ENCODE measurements at regions not wholly inside any gene's neighbourhood (a gene's known extent, or its start where the extent isn't known, plus 50 kb on each side); places are given as distances from the start of the nearest gene placed in this dataset.

GRCh38 chr6:95328231-95328630 is 249.1 kb upstream of the MANEA start:
- no peak for DNase-seq (ENCODE audit: low spot score)
- Histone ChIP-seq H3K9me3 (no peaks in the 10 kb centered on the region), H3K27ac (no peak overlapping the region), H3K36me3 (no peaks in the 10 kb centered on the region), H3K4me3 (no peak overlapping the region), H3K4me1 (replicated peaks) (no peaks in the 10 kb centered on the region), H3K27me3 (replicated peaks; ENCODE audit: insufficient read depth) (no peaks in the 10 kb centered on the region)
- intact Hi-C loops (cut with DNase I), result no loop called here
- TF ChIP-seq POLR2A (IDR thresholded peaks at IDR 0.05) (no peak), POLR2AphosphoS5 (IDR thresholded peaks at IDR 0.05) (no peak), CTCF (IDR thresholded peaks at IDR 0.05) (no peak)
- 87% methylated on average over 2 of the region's 2 CpGs for WGBS

GRCh38 chr6:95352064-95352795 is 225.1 kb upstream of the MANEA start:
- 62% methylated on average over 3 of the region's 3 CpGs for WGBS
- H3K4me3 ChIP-seq, result no peak overlapping the region
- H3K36me3 ChIP-seq, result no peaks in the 10 kb centered on the region
- TF ChIP-seq POLR2A (IDR thresholded peaks at IDR 0.05), result no peak
- TF ChIP-seq POLR2AphosphoS5 (IDR thresholded peaks at IDR 0.05), result no peak
- peak in 2 of 4 experiments; percentile 11 to 20 for TF ChIP-seq CTCF (IDR thresholded peaks at IDR 0.05)
- intact Hi-C loops (cut with DNase I), result no loop called here
- H3K4me1 ChIP-seq (replicated peaks), result no peaks in the 10 kb centered on the region
- DNase-seq (ENCODE audit: low spot score), result no peak
- H3K9me3 ChIP-seq, result no peaks in the 10 kb centered on the region
- no peak overlapping the region for H3K27ac ChIP-seq
- H3K27me3 ChIP-seq (replicated peaks; ENCODE audit: insufficient read depth), result no peaks in the 10 kb centered on the region

GRCh38 chr6:95354551-95354950 is 222.8 kb upstream of the MANEA start:
- Histone ChIP-seq H3K9me3 (no peaks in the 10 kb centered on the region), H3K4me1 (replicated peaks) (no peaks in the 10 kb centered on the region), H3K27me3 (replicated peaks; ENCODE audit: insufficient read depth) (no peaks in the 10 kb centered on the region), H3K36me3 (no peaks in the 10 kb centered on the region), H3K4me3 (no peak overlapping the region), H3K27ac (no peak overlapping the region)
- no peak for TF ChIP-seq POLR2AphosphoS5 (IDR thresholded peaks at IDR 0.05)
- no peak for TF ChIP-seq POLR2A (IDR thresholded peaks at IDR 0.05)
- no peak for TF ChIP-seq CTCF (IDR thresholded peaks at IDR 0.05)
- no peak for DNase-seq (ENCODE audit: low spot score)
- intact Hi-C loops (cut with DNase I), result no loop called here
- WGBS, result 95% methylated on average over 10 of the region's 10 CpGs

- WGBS, result 71% methylated on average over 4 of the region's 4 CpGs
- no peaks in the 10 kb centered on the region for H3K36me3 ChIP-seq
- H3K4me3 ChIP-seq, result no peak overlapping the region
- no peak for TF ChIP-seq POLR2A (IDR thresholded peaks at IDR 0.05)
- no peak for TF ChIP-seq CTCF (IDR thresholded peaks at IDR 0.05)
- TF ChIP-seq POLR2AphosphoS5 (IDR thresholded peaks at IDR 0.05), result no peak
- H3K4me1 ChIP-seq (replicated peaks), result no peaks in the 10 kb centered on the region
- H3K27me3 ChIP-seq (replicated peaks; ENCODE audit: insufficient read depth), result no peaks in the 10 kb centered on the region
- no peak overlapping the region for H3K27ac ChIP-seq
- intact Hi-C loops (cut with DNase I), result no loop called here
- H3K9me3 ChIP-seq, result no peaks in the 10 kb centered on the region
- no peak for DNase-seq (ENCODE audit: low spot score)
Measured at GRCh38 chr6:95357380-95358020, 219.8 kb upstream of the MANEA start.

All from prostate gland (tissue), 2 donors.